Activated naive CD4-positive, alpha-beta T cell treated with anti-CD3 and anti-CD28 coated beads, Interleukin-2, amount 10 ng/mL, durations not matched to agents 7 days and 5 days (primary cell): ENCODE measurements at regions not wholly inside any gene's neighbourhood (a gene's known extent, or its start where the extent isn't known, plus 50 kb on each side); places are given as distances from the start of the nearest gene placed in this dataset.

Experiments used
- CTCF ChIA-PET: fragments of 350-600 bp; sonication (Branson Sonifier 250); formaldehyde crosslinking; loops from one replicate; lab custom pipeline; 2021; ENCODE audit warnings: antibody characterized with exemption; lab: Charles Lee
- DNase-seq: peaks from one replicate; pipeline ENCODE4 v3.0.0-alpha.2; 2020
- H3K27ac Mint-ChIP-seq: one replicate; pipeline ENCODE4 v1.8.0; 2021; ENCODE audit warnings: mild to moderate bottlenecking, moderate library complexity, mixed read lengths
- H3K27me3 Mint-ChIP-seq: one replicate; pipeline ENCODE4 v1.8.0; 2021; ENCODE audit warnings: mild to moderate bottlenecking, mixed read lengths
- H3K36me3 Mint-ChIP-seq: one replicate; pipeline ENCODE4 v1.8.0; 2021; ENCODE audit warnings: mixed read lengths
- H3K4me1 Mint-ChIP-seq: one replicate; pipeline ENCODE4 v1.8.0; 2021; ENCODE audit warnings: mixed read lengths
- H3K4me3 Mint-ChIP-seq: one replicate; pipeline ENCODE4 v1.8.0; 2021; ENCODE audit warnings: mild to moderate bottlenecking, moderate library complexity, mixed read lengths
- H3K9me3 Mint-ChIP-seq: one replicate; pipeline ENCODE4 v1.8.0; 2021; ENCODE audit warnings: mixed read lengths

DNA sequence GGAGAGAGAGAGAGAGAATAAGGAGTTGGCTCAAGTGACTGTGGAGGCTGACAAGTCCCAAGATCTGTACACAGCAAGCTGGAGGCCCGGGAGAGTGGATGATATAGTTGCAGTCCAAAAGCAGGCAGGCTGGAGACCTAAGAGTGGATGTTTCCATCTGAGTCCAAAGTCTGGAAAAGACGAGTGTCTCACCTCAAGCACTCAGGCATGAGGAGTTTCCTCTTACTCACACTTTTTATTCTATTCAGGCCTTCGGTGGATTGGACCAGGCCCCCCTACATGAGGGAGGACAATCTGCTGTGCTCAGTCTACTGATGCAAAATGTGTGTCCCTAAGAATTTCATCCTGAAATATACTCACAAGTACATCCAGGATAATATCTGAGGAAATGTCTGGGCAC is 484.6 kb downstream of the VRK1 start:
- H3K9me3 Mint-ChIP-seq = no peaks in the 10 kb centered on the region
- H3K4me1 Mint-ChIP-seq = peaks cover 6% of the 10 kb centered on the region
- H3K36me3 Mint-ChIP-seq = no peaks in the 10 kb centered on the region
- CTCF ChIA-PET = no interaction called here
- no peak overlapping the region for H3K4me3 Mint-ChIP-seq
- H3K27me3 Mint-ChIP-seq = peaks cover 25% of the 10 kb centered on the region
- no peak for DNase-seq
- no peak overlapping the region for H3K27ac Mint-ChIP-seq

DNA sequence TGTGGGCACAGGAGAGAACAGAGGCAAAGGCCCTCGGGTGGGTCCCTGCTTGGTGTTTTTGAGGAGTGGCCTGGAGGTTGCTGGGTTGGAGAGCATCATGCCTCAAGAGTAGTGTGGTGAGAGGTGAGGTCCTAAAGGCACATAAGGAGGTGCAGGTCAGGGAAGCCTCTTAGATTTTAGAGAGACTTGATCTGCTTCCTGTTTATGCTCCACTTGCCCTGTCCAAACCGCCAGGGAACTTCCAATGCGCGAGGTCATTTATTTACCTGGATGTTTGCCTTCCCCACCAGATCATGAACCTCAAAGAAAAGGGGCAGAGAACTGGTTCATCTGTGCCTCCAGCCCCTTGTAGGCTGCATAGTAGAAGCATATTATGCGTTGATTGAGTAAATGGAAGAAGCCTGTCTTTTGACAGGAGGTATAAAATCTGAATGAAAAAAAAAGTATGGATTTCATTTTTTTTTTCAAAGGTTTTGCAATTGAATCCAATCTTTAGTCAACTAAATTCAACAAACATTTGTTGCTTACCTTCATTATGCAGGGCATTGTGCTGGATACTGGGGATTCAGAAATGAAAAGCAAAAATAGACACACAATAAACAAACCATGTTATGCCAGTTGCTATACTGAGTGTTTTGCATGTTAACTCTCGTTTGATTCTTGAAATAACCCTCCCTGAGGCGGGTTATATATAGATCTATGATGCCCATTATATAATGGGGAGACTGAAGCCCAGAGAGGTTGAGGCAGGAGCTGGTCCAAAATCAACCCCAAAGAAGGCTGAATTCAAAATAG is 485.2 kb downstream of the VRK1 start:
- Mint-ChIP-seq H3K4me3 (no peak overlapping the region), H3K4me1 (peaks cover 2% of the 10 kb centered on the region), H3K36me3 (no peaks in the 10 kb centered on the region), H3K27me3 (peaks cover 25% of the 10 kb centered on the region), H3K27ac (no peak overlapping the region), H3K9me3 (no peaks in the 10 kb centered on the region)
- CTCF ChIA-PET = no interaction called here
- no peak for DNase-seq

DNA sequence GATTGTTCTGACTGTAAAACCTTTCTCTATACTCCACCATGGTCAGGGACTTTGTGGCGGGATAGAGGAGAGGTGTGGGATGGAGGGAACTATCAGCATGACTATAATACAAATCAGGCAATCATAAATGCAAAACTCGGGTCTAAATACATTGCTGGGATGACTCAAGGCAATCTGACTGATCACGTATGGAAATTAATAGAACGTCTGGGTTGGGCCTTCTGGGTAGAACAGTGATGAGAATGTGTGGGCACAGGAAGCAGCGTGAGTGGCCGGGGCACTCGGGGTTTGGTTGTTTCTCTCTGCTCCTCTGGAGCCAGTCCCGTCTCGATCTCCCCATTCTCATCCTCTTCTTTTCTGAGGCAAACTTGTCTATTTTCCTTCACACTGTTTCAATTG is 485.8 kb downstream of the VRK1 start:
- H3K4me3 Mint-ChIP-seq = no peak overlapping the region
- DNase-seq = no peak
- CTCF ChIA-PET = no interaction called here
- H3K36me3 Mint-ChIP-seq = no peaks in the 10 kb centered on the region
- H3K27me3 Mint-ChIP-seq = peaks cover 23% of the 10 kb centered on the region
- H3K4me1 Mint-ChIP-seq = no peaks in the 10 kb centered on the region
- no peak overlapping the region for H3K27ac Mint-ChIP-seq
- no peaks in the 10 kb centered on the region for H3K9me3 Mint-ChIP-seq

DNA sequence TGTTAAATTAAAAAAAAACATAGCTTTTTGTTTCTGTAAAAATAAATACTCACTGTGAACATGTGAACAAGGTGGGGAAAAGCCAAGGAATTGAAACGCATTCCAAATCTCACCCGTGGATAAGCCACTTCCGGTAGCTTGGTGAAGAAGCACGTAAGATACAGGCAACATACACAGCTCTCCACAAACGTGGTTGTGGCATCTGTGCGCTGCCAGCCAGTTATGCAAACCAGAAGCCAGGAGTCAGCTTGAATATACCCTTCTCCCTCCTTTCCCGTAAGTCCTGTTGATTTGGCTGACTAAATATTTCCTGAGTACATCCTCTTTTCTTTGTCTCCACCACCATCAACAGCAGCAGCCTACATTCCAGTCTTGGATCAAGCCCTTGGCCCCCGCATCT is 486.2 kb downstream of the VRK1 start:
- H3K36me3 Mint-ChIP-seq = no peaks in the 10 kb centered on the region
- no peak overlapping the region for H3K27ac Mint-ChIP-seq
- H3K9me3 Mint-ChIP-seq = no peaks in the 10 kb centered on the region
- CTCF ChIA-PET = no interaction called here
- H3K4me3 Mint-ChIP-seq = no peak overlapping the region
- H3K27me3 Mint-ChIP-seq = peaks cover 25% of the 10 kb centered on the region
- no peak for DNase-seq
- H3K4me1 Mint-ChIP-seq = no peaks in the 10 kb centered on the region

DNA sequence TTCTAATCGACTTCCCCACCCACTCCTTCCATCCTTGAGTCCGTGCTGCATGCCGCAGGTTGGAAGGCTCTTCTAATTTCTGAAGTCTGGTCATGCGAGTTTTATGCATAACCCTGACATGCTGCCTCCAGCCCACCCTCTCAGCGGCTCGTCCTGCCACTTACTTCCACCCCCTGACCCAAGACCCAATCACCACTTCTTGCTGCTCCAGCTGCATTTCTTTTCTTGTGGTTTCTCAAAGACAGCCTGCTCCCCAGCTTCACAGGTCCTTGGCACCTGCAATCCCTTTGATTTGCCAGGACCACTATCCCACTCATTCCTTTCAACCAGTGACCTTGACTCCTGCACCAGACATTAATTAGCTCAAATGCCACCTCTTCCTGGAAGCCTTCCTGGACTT is 486.7 kb downstream of the VRK1 start:
- H3K27ac Mint-ChIP-seq = peak overlapping the region; percentile 43
- CTCF ChIA-PET = no interaction called here
- no peak overlapping the region for H3K4me3 Mint-ChIP-seq
- peaks cover 29% of the 10 kb centered on the region for H3K27me3 Mint-ChIP-seq
- H3K9me3 Mint-ChIP-seq = no peaks in the 10 kb centered on the region
- H3K4me1 Mint-ChIP-seq = no peaks in the 10 kb centered on the region
- DNase-seq = no peak
- H3K36me3 Mint-ChIP-seq = no peaks in the 10 kb centered on the region

DNA sequence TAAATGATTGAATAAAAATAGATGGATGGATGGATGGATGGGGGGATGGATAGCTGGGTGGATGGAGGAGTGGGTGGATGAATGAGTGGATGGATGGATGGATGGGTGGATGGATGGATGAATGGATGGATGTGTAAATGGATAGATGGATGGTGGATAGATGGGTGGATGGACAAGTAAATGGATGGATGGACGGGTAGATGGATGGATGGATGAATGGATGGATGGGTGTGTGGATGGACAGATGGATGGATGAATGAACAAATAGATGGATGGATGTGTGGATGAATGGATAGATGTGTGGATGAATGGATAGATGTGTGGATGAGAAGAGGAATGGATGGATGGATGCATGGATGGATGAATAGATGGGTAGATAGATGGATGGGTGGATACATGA is 490.8 kb downstream of the VRK1 start:
- peaks cover 17% of the 10 kb centered on the region for H3K4me1 Mint-ChIP-seq
- no peak for DNase-seq
- H3K9me3 Mint-ChIP-seq = no peaks in the 10 kb centered on the region
- no peaks in the 10 kb centered on the region for H3K36me3 Mint-ChIP-seq
- H3K4me3 Mint-ChIP-seq = no peak overlapping the region
- no peak overlapping the region for H3K27ac Mint-ChIP-seq
- CTCF ChIA-PET = interaction anchor here (0.9 kb wide), 1 partner anchor 287 kb away, joined by 3 read pairs; no protein-coding TSS in a partner anchor
- H3K27me3 Mint-ChIP-seq = peaks cover 37% of the 10 kb centered on the region

DNA sequence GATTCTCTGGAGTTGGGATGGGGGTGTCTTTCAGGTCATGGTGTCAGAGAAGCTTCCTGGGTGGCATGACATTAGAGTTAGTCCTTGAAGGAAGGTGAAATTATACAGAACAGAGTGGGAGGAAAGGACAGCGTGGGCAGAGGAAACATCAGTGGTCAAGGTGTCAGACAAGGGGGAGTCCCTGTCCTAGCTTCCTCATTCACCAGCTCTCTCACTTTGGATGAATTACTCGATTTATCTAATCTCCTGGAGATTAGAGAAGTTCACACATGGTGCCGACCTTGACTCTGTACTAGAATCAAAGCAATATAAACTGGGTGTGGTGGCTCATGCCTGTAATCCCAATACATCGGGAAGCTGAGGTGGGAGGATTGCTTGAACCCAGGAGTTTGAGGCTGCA is 492.9 kb downstream of the VRK1 start:
- no peaks in the 10 kb centered on the region for H3K9me3 Mint-ChIP-seq
- CTCF ChIA-PET = interaction anchor here (1.2 to 1.3 kb wide), 3 partner anchors 9 to 71 kb away, joined by 3 read pairs; no protein-coding TSS in a partner anchor

DNA sequence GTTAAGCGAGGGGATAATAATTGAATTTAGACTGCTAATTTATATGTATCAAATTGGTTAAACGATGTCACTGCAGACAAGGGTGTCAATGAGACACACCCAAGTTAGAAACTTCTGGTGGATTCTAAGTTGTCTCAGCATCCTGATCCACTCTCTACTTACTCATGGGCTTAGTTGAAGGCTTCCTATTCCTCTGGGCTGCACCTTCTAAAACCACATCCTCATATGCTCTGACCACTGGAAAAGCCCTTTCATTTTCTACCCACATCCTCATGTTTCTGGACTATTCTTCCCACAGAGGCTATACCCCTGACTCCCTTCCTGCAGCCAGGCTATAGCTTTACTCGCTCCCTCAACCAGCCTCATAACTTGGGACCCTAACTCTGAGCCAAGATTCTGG is 493.8 kb downstream of the VRK1 start:
- no peak overlapping the region for H3K27ac Mint-ChIP-seq
- no peaks in the 10 kb centered on the region for H3K9me3 Mint-ChIP-seq
- no peak overlapping the region for H3K4me3 Mint-ChIP-seq
- DNase-seq = no peak
- peaks cover 17% of the 10 kb centered on the region for H3K4me1 Mint-ChIP-seq
- peaks cover 35% of the 10 kb centered on the region for H3K27me3 Mint-ChIP-seq
- CTCF ChIA-PET = interaction anchor here (1.2 kb wide), 1 partner anchor 8 kb away, joined by 3 read pairs; no protein-coding TSS in a partner anchor
- H3K36me3 Mint-ChIP-seq = no peaks in the 10 kb centered on the region

More for the DNA sequence above, 492.9 kb downstream of the VRK1 start:
- Mint-ChIP-seq H3K27ac (no peak overlapping the region), H3K27me3 (peaks cover 42% of the 10 kb centered on the region), H3K4me1 (peaks cover 17% of the 10 kb centered on the region), H3K4me3 (no peak overlapping the region), H3K36me3 (no peaks in the 10 kb centered on the region)
- DNase-seq = no peak

DNA sequence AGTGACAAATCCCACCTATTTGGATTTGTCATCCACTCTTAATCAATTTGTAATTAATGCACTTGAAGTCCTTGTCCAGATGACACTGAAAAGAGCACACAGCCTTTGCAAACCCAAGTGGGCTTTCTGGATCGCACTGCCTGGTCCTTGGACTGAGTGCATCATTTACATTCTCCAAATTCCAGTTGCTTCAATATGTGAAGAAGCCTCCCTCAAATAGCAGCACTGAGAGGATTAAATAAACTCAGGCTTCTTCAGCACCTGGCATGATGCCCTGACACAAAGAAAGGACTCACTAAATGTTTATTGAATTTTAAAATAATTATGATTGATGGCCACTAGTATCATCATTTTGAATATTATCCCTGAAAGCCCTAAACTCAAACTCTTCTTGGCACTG is 496.5 kb downstream of the VRK1 start:
- no peaks in the 10 kb centered on the region for H3K9me3 Mint-ChIP-seq
- peaks cover 22% of the 10 kb centered on the region for H3K4me1 Mint-ChIP-seq
- no peak overlapping the region for H3K27ac Mint-ChIP-seq
- DNase-seq = no peak
- CTCF ChIA-PET = no interaction called here
- no peaks in the 10 kb centered on the region for H3K36me3 Mint-ChIP-seq
- H3K27me3 Mint-ChIP-seq = peaks cover 35% of the 10 kb centered on the region
- H3K4me3 Mint-ChIP-seq = no peak overlapping the region

DNA sequence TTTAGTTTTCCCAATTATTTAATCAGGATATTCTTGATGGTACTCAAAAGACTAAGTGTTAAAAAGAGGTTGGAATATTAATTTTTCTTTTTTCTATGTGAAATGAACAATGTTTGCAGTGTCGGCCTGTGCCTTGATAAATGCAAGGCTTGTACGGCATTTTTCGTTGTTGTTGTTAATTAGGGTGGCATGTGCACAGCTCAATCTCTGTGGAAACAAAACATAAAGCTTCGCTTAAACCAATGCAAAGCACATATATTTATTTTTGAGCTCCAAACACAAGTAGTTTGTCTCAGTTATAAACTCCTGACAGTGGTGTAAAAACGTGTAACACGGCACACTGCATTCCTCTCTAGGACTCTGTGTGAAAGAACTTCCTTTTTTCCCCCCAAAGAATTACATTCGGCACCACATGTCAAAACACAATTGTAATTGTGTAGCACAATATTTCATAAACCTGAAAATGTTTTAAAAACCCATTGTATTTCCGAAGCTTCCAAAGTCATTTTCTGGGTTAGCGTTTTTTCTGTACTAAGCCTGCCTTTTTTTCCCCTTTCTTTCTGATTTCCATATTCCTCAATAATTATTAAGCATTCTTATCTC is 498.0 kb downstream of the VRK1 start:
- Mint-ChIP-seq H3K27me3 (peaks cover 35% of the 10 kb centered on the region), H3K4me3 (no peak overlapping the region), H3K9me3 (no peaks in the 10 kb centered on the region), H3K27ac (no peak overlapping the region), H3K4me1 (peaks cover 30% of the 10 kb centered on the region), H3K36me3 (no peaks in the 10 kb centered on the region)
- DNase-seq = no peak
- CTCF ChIA-PET = no interaction called here

DNA sequence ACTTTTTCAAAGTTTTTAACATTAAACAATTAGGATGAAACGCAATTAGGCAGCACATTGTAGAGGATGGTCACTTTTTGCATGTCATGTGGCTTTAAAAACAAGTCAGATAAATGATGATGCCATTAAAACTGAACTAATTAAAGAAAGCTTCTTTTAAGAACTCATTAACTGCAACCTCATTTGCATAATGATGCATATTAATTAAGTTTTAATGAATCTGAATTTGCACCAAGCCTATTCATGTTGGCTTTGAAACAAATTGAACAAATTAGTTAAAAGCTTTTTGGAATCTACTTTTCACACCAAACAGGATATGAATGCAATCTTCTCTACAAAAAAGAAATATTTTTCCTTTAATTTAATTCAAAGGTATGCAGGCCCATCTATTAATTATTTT is 499.0 kb downstream of the VRK1 start:
- H3K27me3 Mint-ChIP-seq = peaks cover 35% of the 10 kb centered on the region
- no peak overlapping the region for H3K27ac Mint-ChIP-seq
- peaks cover 24% of the 10 kb centered on the region for H3K4me1 Mint-ChIP-seq
- H3K36me3 Mint-ChIP-seq = no peaks in the 10 kb centered on the region
- CTCF ChIA-PET = no interaction called here
- no peak for DNase-seq
- H3K9me3 Mint-ChIP-seq = no peaks in the 10 kb centered on the region
- H3K4me3 Mint-ChIP-seq = no peak overlapping the region

DNA sequence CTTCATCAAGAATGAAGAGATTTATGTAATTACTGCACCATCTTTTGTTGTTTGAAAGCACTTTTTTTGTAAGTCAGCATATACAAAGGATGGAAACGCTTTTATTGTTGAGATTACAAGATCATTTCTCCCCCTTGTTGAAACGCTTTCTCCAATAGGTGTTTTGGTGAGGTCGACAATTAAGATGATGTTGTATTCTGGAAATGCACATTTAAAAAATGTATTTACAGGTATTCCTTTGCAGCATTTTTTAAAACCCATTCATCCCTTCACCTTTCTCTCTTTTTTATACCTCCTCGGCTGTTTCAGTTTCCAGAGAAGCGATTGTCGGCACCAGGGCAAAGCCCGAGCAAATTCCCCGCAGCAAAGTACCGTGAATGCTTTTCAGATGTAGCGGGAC is 499.9 kb downstream of the VRK1 start:
- Mint-ChIP-seq H3K4me3 (no peak overlapping the region), H3K4me1 (peaks cover 25% of the 10 kb centered on the region), H3K9me3 (no peaks in the 10 kb centered on the region), H3K27me3 (peaks cover 35% of the 10 kb centered on the region), H3K36me3 (no peaks in the 10 kb centered on the region), H3K27ac (no peak overlapping the region)
- CTCF ChIA-PET = no interaction called here
- no peak for DNase-seq

DNA sequence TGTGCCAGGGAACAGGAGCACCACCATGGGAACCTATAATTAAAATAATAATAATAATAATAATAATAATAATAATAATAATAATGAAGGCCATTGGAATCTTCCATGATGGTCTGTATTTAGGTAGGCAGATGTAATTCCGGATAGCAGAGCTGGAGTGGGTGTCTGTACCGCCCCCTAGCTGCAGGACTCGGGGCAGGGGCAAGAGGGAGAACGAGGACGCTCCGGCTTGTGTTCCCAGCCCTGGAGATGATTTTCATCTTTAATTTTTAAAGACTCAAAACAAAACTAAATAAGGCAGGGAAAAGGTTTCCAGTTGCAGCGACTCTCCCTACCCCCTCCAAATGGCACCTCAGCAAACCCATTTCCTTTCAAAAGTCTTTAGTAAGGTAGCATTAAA is 501.1 kb downstream of the VRK1 start:
- peaks cover 23% of the 10 kb centered on the region for H3K27me3 Mint-ChIP-seq
- CTCF ChIA-PET = interaction anchor here (0.7 to 1.3 kb wide), 5 partner anchors 8 to 840 kb away, joined by 3 to 6 read pairs (median 3); no protein-coding TSS in a partner anchor
- no peak for DNase-seq
- no peak overlapping the region for H3K27ac Mint-ChIP-seq
- H3K36me3 Mint-ChIP-seq = no peaks in the 10 kb centered on the region
- no peaks in the 10 kb centered on the region for H3K9me3 Mint-ChIP-seq
- no peak overlapping the region for H3K4me3 Mint-ChIP-seq
- peaks cover 29% of the 10 kb centered on the region for H3K4me1 Mint-ChIP-seq

DNA sequence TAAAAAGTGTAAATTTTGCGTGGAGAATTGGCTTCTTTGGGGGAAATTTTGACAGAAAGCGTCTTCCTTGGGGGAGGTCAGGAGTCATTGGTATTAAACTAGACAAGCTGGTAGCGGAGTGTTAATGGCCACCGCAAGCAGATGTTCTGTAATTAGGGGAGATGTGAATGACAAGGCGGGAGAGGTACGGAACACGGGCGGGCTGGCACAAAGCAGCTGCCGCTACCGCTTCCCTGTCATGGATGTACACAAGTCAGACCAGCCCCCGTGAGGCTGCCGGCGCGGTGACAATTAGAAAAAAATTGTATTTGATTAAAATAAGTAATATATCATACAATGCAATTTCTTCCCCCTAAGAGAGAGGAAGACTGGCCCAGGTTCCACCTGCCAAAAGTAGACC is 501.6 kb downstream of the VRK1 start:
- CTCF ChIA-PET = interaction anchor here (0.7 to 1.3 kb wide), 6 partner anchors 8 to 839 kb away, joined by 3 to 6 read pairs (median 3); no protein-coding TSS in a partner anchor
- Mint-ChIP-seq H3K9me3 (no peaks in the 10 kb centered on the region), H3K27ac (no peak overlapping the region), H3K27me3 (peaks cover 22% of the 10 kb centered on the region), H3K4me3 (no peak overlapping the region), H3K36me3 (no peaks in the 10 kb centered on the region), H3K4me1 (peaks cover 29% of the 10 kb centered on the region)
- no peak for DNase-seq

DNA sequence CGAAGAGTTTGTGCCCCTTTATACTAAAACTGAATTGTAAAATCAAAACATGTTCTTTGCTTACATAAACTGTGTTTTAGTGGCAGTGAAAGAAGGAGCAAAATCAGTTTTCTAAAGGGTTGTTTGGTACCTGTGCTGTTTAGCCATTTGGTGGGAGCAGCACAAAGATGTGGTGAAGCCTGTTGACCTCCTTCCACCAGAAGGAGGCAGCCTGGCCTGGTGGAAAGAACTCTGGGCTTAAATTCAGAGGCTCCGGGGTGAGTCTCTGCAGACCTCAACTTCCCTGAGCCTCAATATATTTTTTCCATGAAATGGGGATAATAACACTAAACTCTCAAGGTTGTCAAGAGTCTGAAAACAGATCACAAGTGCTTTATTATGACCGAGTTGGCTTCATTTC is 502.5 kb downstream of the VRK1 start:
- peaks cover 22% of the 10 kb centered on the region for H3K27me3 Mint-ChIP-seq
- peak; percentile 56 for DNase-seq
- no peak overlapping the region for H3K27ac Mint-ChIP-seq
- H3K4me1 Mint-ChIP-seq = peaks cover 29% of the 10 kb centered on the region
- H3K4me3 Mint-ChIP-seq = no peak overlapping the region
- CTCF ChIA-PET = interaction anchor here (0.7 to 1.3 kb wide), 8 partner anchors 9 to 678 kb away, joined by 3 to 4 read pairs (median 3); no protein-coding TSS in a partner anchor
- H3K9me3 Mint-ChIP-seq = no peaks in the 10 kb centered on the region
- H3K36me3 Mint-ChIP-seq = no peaks in the 10 kb centered on the region
